ENCODE measurements at regions not wholly inside any gene's neighbourhood (a gene's known extent, or its start where the extent isn't known, plus 50 kb on each side); places are given as distances from the start of the nearest gene placed in this dataset.

- TF ChIP-seq ZMIZ1 (IDR thresholded peaks at IDR 0.05; ENCODE audit: low read depth in 2 of 2, low read length in 2 of 2), result no peak
- TF ChIP-seq XRCC3 (IDR thresholded peaks at IDR 0.05), result no peak
- TF ChIP-seq NFIC (IDR thresholded peaks at IDR 0.05), result no peak
- no peak for TF ChIP-seq ZNF512 (tag; IDR thresholded peaks at IDR 0.05)
- TF ChIP-seq ZNF431 (CRISPR knock-in tag; IDR thresholded peaks at IDR 0.05), result no peak
- TF ChIP-seq CBX3 (IDR thresholded peaks at IDR 0.05; ENCODE audit: borderline replicate concordance in 1 of 2, low read length in 2 of 2), result no peak
- no peak for TF ChIP-seq AFF1 (IDR thresholded peaks at IDR 0.05; ENCODE audit: low read depth in 1 of 2, partially characterized antibody in 2 of 2)
- TF ChIP-seq EZH2 (IDR thresholded peaks at IDR 0.05; ENCODE audit: borderline replicate concordance, low read depth, low read length), result no peak
- no peak for TF ChIP-seq ZNF507 (tag; conservative IDR thresholded peaks at IDR 0.05)
- no peak for TF ChIP-seq BRF1 (IDR thresholded peaks at IDR 0.05; ENCODE audit: borderline replicate concordance, extremely low read depth, insufficient read length)
These were observed 308.9 kb downstream of the ZEB2 start (continued) for GRCh38 chr2:144211065-144211464.
